OCI-LY1 (cell line): ENCODE measurements at regions not wholly inside any gene's neighbourhood (a gene's known extent, or its start where the extent isn't known, plus 50 kb on each side); places are given as distances from the start of the nearest gene placed in this dataset.

ENCODE experiments used
- H2AFZ ChIP-seq: fragments of 200-600 bp; sonication (generic), shearing (Covaris generic); 2 replicates; pipeline ENCODE4 v1.6.0; 2014; ENCODE audit warnings: antibody characterized with exemption, mild to moderate bottlenecking, low read length
- H3F3A ChIP-seq: fragments of 200-600 bp; sonication (generic), shearing (Covaris generic); 2 replicates; pipeline ENCODE4 v1.6.0; 2014; ENCODE audit warnings: mild to moderate bottlenecking, antibody characterized with exemption, low read length, moderate library complexity; ENCODE audit not compliant: insufficient read depth
- H3K27ac ChIP-seq: fragments of 200-600 bp; sonication (generic); 2 replicates; pipeline ENCODE4 v1.5.1; 2014; ENCODE audit warnings: low read length, mixed run types, mild to moderate bottlenecking, low read depth; ENCODE audit not compliant: poor library complexity, severe bottlenecking
- H3K27me3 ChIP-seq: fragments of 200-600 bp; sonication (generic); 2 replicates; pipeline ENCODE4 v1.6.0; 2014; ENCODE audit warnings: antibody characterized with exemption, mild to moderate bottlenecking, low read length, moderate library complexity; ENCODE audit not compliant: insufficient read depth
- H3K36me3 ChIP-seq: fragments of 200-600 bp; sonication (generic); 2 replicates; pipeline ENCODE4 v1.6.1; 2014; ENCODE audit warnings: mild to moderate bottlenecking, antibody characterized with exemption, low read length, moderate library complexity, mixed read lengths; ENCODE audit not compliant: insufficient read depth
- H3K4me1 ChIP-seq: fragments of 200-600 bp; sonication (generic); 2 replicates; pipeline ENCODE4 v1.5.1; 2014; ENCODE audit warnings: mild to moderate bottlenecking, low read length, moderate library complexity; ENCODE audit not compliant: insufficient read depth, severe bottlenecking
- H3K4me2 ChIP-seq: fragments of 200-600 bp; sonication (generic), shearing (Covaris generic); 2 replicates; pipeline ENCODE4 v1.6.1; 2014; ENCODE audit warnings: low read length
- H3K4me3 ChIP-seq: fragments of 200-600 bp; sonication (generic); 2 replicates; pipeline ENCODE4 v1.5.1; 2014; ENCODE audit warnings: low read length, low read depth, mild to moderate bottlenecking, mixed read lengths; ENCODE audit not compliant: poor library complexity, severe bottlenecking
- H3K79me2 ChIP-seq: fragments of 200-600 bp; shearing (Covaris generic); 2 replicates; pipeline ENCODE4 v1.6.1; 2016; ENCODE audit warnings: mixed run types, low read length, mixed read lengths; ENCODE audit not compliant: insufficient read depth
- H3K9ac ChIP-seq: fragments of 200-600 bp; sonication (generic), shearing (Covaris generic); 2 replicates; pipeline ENCODE4 v1.6.1; 2014; ENCODE audit warnings: mild to moderate bottlenecking, low read length, mixed read lengths
- H3K9me2 ChIP-seq: fragments of 200-600 bp; sonication (generic), shearing (Covaris generic); 2 replicates; pipeline ENCODE4 v1.6.1; 2014; ENCODE audit warnings: low read depth, mild to moderate bottlenecking, low read length, mixed read lengths
- H3K9me3 ChIP-seq: fragments of 200-600 bp; shearing (Covaris generic); 2 replicates; pipeline ENCODE4 v1.6.1; 2014; ENCODE audit warnings: low read length, mixed read lengths
- H4K20me1 ChIP-seq: fragments of 200-600 bp; sonication (generic), shearing (Covaris generic); 2 replicates; pipeline ENCODE4 v1.6.0; 2016; ENCODE audit warnings: mild to moderate bottlenecking, low read length; ENCODE audit not compliant: insufficient read depth
- CTCF ChIP-seq: fragments of 200-600 bp; sonication (generic), shearing (Covaris generic); IDR thresholded peaks from 2 replicates; pipeline ENCODE4 v1.5.1; 2017; ENCODE audit warnings: mild to moderate bottlenecking, antibody characterized with exemption, low read length, moderate library complexity, mixed read lengths
- EZH2 ChIP-seq: fragments of 200-600 bp; sonication (generic), shearing (Covaris generic); IDR thresholded peaks from 2 replicates; pipeline ENCODE4 v1.8.0; 2017; ENCODE audit warnings: borderline replicate concordance, mixed run types, mild to moderate bottlenecking, antibody characterized with exemption, low read length, moderate library complexity, mixed read lengths

GRCh38 chr2:129735576-129735975, 243.9 kb upstream of the RAB6C start:
- no peaks in the 10 kb centered on the region for H4K20me1 ChIP-seq
- H3K4me3 ChIP-seq: no peak overlapping the region
- H3F3A ChIP-seq: no peaks in the 10 kb centered on the region
- H3K9me3 ChIP-seq: no peaks in the 10 kb centered on the region
- H3K79me2 ChIP-seq: no peaks in the 10 kb centered on the region
- H3K9ac ChIP-seq: no peak overlapping the region
- no peaks in the 10 kb centered on the region for H3K27me3 ChIP-seq
- H3K4me1 ChIP-seq: no peaks in the 10 kb centered on the region
- no peak overlapping the region for H3K4me2 ChIP-seq
- H3K27ac ChIP-seq: no peak overlapping the region
- no peaks in the 10 kb centered on the region for H3K9me2 ChIP-seq
- H2AFZ ChIP-seq: no peak overlapping the region
- no peak for TF ChIP-seq CTCF
- no peak for TF ChIP-seq EZH2
- no peaks in the 10 kb centered on the region for H3K36me3 ChIP-seq

- no peaks in the 10 kb centered on the region for H3F3A ChIP-seq
- H3K79me2 ChIP-seq: no peaks in the 10 kb centered on the region
- no peak overlapping the region for H3K9ac ChIP-seq
- no peaks in the 10 kb centered on the region for H3K9me2 ChIP-seq
- H2AFZ ChIP-seq: no peak overlapping the region
- no peaks in the 10 kb centered on the region for H3K4me1 ChIP-seq
- no peak overlapping the region for H3K4me3 ChIP-seq
- TF ChIP-seq CTCF (no peak), EZH2 (no peak)
- H3K4me2 ChIP-seq: no peak overlapping the region
- H3K27ac ChIP-seq: no peak overlapping the region
- no peaks in the 10 kb centered on the region for H3K36me3 ChIP-seq
- H3K27me3 ChIP-seq: no peaks in the 10 kb centered on the region
- H4K20me1 ChIP-seq: no peaks in the 10 kb centered on the region
- no peaks in the 10 kb centered on the region for H3K9me3 ChIP-seq
Observed at GRCh38 chr2:129737660-129738527, 241.6 kb upstream of the RAB6C start.

GRCh38 chr2:129738799-129739198, 240.7 kb upstream of the RAB6C start:
- H3K9me2 ChIP-seq: no peaks in the 10 kb centered on the region
- no peaks in the 10 kb centered on the region for H3F3A ChIP-seq
- TF ChIP-seq EZH2 (no peak), CTCF (no peak)
- H3K27me3 ChIP-seq: no peaks in the 10 kb centered on the region
- no peak overlapping the region for H2AFZ ChIP-seq
- H3K4me3 ChIP-seq: no peak overlapping the region
- no peaks in the 10 kb centered on the region for H3K36me3 ChIP-seq
- H3K27ac ChIP-seq: no peak overlapping the region
- no peak overlapping the region for H3K4me2 ChIP-seq
- no peaks in the 10 kb centered on the region for H3K4me1 ChIP-seq
- H3K9ac ChIP-seq: no peak overlapping the region
- H3K79me2 ChIP-seq: no peaks in the 10 kb centered on the region
- no peaks in the 10 kb centered on the region for H4K20me1 ChIP-seq
- no peaks in the 10 kb centered on the region for H3K9me3 ChIP-seq
